ENCODE measurements at regions not wholly inside any gene's neighbourhood (a gene's known extent, or its start where the extent isn't known, plus 50 kb on each side); places are given as distances from the start of the nearest gene placed in this dataset.

DNA sequence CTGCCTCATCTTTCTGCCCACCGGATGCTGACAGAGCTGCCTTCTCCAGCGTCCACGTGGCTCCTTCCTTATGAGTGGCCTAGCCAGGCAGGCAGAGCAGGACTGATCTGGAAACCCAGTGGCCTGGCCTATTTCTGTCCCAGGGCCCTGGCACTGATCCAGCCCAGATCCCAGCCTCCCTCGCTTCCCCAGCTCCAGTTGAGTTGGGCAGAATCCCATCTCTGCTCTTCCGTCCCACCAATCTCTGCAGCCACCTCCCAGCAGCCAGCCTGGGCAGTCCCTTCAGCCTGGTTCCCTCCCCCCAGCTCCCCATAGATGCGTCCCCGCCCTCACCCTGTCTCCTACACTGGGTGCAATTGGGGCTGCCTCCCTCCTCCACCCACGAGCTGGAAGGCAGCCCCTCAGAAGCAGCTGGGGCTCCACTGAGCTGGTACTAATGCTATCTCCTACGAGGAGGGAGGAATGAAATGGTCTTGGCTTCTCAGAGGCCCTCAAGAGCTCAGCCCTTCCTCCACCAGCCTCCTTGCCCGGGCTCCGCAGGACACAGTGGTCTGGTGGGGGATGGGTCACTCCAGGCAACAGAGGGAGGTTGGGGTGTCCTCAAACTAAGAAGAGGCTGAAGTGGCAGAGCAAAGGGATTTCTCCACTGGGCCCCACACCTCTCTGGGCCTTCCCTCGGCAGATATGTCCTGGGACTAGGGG lies 94.2 kb downstream of the PJA1 start:
- no peak overlapping the region for H3K27ac Mint-ChIP-seq
- Histone ChIP-seq H3K27ac (ENCODE audit: low read length) (no peak overlapping the region), H3K27me3 (replicated peaks in 1 of 2; ENCODE audit: control insufficient read depth in 2 of 2, extremely low read depth in 1 of 2, insufficient read depth in 2 of 2, low read length in 1 of 2) (no peaks in the 10 kb centered on the region), H3K36me3 (ENCODE audit: control insufficient read depth in 2 of 2, extremely low read depth in 1 of 2, insufficient read depth in 1 of 2, low read length in 1 of 2) (no peaks in the 10 kb centered on the region), H3K4me3 (ENCODE audit: control insufficient read depth in 1 of 2, extremely low read depth in 1 of 2, low read length in 1 of 2) (no peak overlapping the region), H3K9me3 (no peaks in the 10 kb centered on the region), H3K4me1 (ENCODE audit: control insufficient read depth in 1 of 2, extremely low read depth in 1 of 2, insufficient read depth in 2 of 2, low read length in 2 of 2) (no peaks in the 10 kb centered on the region)
- H3K4me1 Mint-ChIP-seq: no peaks in the 10 kb centered on the region
- no peaks in the 10 kb centered on the region for H3K36me3 Mint-ChIP-seq
- ChIA-PET POLR2A (interaction anchor here in 1 of 2 donors (0.6 kb wide), 1 partner anchor 412 kb away, joined by 3 read pairs; no protein-coding TSS in a partner anchor), CTCF (no interaction called here)
- peaks cover 0 to 3% of the 10 kb centered on the region in 2 donors for H3K27me3 Mint-ChIP-seq
- H3K4me3 Mint-ChIP-seq: no peak overlapping the region
- no peaks in the 10 kb centered on the region for H3K9me3 Mint-ChIP-seq
- WGBS (ENCODE audit: insufficient coverage): 92% methylated on average over 2 of the region's 12 CpGs
- ATAC-seq (replicated peaks in 1 of 4) (no peak), DNase-seq (no peak)

DNA sequence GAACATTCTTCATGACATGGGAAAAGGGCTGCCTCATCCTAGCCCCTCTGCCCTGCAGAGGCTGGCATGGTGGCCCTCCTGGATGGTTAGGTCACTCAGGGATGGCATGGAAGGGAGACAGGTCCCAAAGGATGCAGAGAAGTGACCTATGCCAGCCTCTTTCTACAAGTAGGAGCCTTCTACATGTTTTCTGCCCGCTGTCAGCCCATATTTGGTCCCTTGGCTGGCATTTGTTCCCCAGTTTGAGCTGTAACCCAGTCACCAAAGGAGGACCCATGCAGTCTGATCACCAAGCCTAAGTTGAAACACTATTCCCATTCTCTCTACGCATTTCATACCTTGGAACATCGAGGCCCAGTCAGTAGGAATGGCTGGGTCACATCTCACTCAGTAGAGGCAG lies 95.4 kb downstream of the PJA1 start:
- H3K4me1 Mint-ChIP-seq: no peaks in the 10 kb centered on the region
- no peaks in the 10 kb centered on the region for H3K9me3 Mint-ChIP-seq
- peaks cover 0 to 3% of the 10 kb centered on the region in 2 donors for H3K27me3 Mint-ChIP-seq
- no peaks in the 10 kb centered on the region for H3K4me1 ChIP-seq (ENCODE audit: control insufficient read depth in 1 of 2, extremely low read depth in 1 of 2, insufficient read depth in 2 of 2, low read length in 2 of 2)
- no peaks in the 10 kb centered on the region for H3K36me3 Mint-ChIP-seq
- no peak overlapping the region for H3K27ac Mint-ChIP-seq
- H3K4me3 Mint-ChIP-seq: no peak overlapping the region
- no peak for DNase-seq
- no peaks in the 10 kb centered on the region for H3K9me3 ChIP-seq
- H3K36me3 ChIP-seq (ENCODE audit: control insufficient read depth in 2 of 2, extremely low read depth in 1 of 2, insufficient read depth in 1 of 2, low read length in 1 of 2): no peaks in the 10 kb centered on the region
- H3K4me3 ChIP-seq (ENCODE audit: control insufficient read depth in 1 of 2, extremely low read depth in 1 of 2, low read length in 1 of 2): no peak overlapping the region
- POLR2A ChIA-PET: no interaction called here
- no peak overlapping the region for H3K27ac ChIP-seq (ENCODE audit: low read length)
- ATAC-seq (replicated peaks in 1 of 4): no peak
- H3K27me3 ChIP-seq (replicated peaks in 1 of 2; ENCODE audit: control insufficient read depth in 2 of 2, extremely low read depth in 1 of 2, insufficient read depth in 2 of 2, low read length in 1 of 2): no peaks in the 10 kb centered on the region
- CTCF ChIA-PET: no interaction called here
- no CpG with 5 or more reads among the region's 3 CpGs for WGBS (ENCODE audit: insufficient coverage)

DNA sequence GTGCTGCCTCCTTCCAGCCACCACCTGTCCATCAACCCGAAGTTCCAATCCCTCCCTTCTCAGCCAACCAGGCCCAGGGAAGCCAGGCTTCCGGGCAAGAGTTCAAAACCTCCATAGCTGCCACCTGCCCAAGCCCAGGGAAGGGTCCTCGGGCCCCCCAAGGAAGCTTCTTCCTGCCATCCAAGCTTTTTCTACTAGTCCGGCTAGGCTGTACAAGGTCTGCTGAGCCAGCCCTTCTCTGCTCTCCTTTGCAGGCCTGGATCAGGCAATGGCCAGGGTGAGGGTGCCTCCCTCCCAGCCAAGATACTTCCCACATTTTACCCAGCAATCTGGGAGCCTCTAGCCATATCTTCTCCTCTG lies 96.2 kb downstream of the PJA1 start:
- ATAC-seq (replicated peaks in 1 of 4): no peak
- Mint-ChIP-seq H3K27ac (no peak overlapping the region), H3K4me1 (no peaks in the 10 kb centered on the region), H3K9me3 (no peaks in the 10 kb centered on the region), H3K4me3 (no peak overlapping the region), H3K36me3 (no peaks in the 10 kb centered on the region), H3K27me3 (peaks cover 0 to 3% of the 10 kb centered on the region in 2 donors)
- no peaks in the 10 kb centered on the region for H3K27me3 ChIP-seq (replicated peaks in 1 of 2; ENCODE audit: control insufficient read depth in 2 of 2, extremely low read depth in 1 of 2, insufficient read depth in 2 of 2, low read length in 1 of 2)
- H3K4me1 ChIP-seq (ENCODE audit: control insufficient read depth in 1 of 2, extremely low read depth in 1 of 2, insufficient read depth in 2 of 2, low read length in 2 of 2): no peaks in the 10 kb centered on the region
- CTCF ChIA-PET: interaction anchor here (0.5 to 0.6 kb wide), 3 partner anchors 92 to 321 kb away, joined by 3 to 5 read pairs (median 5); no protein-coding TSS in a partner anchor
- 87% methylated on average over 3 of the region's 4 CpGs for WGBS (ENCODE audit: insufficient coverage)
- no peaks in the 10 kb centered on the region for H3K36me3 ChIP-seq (ENCODE audit: control insufficient read depth in 2 of 2, extremely low read depth in 1 of 2, insufficient read depth in 1 of 2, low read length in 1 of 2)
- no peak overlapping the region for H3K4me3 ChIP-seq (ENCODE audit: control insufficient read depth in 1 of 2, extremely low read depth in 1 of 2, low read length in 1 of 2)
- no peak for DNase-seq
- H3K9me3 ChIP-seq: no peaks in the 10 kb centered on the region
- POLR2A ChIA-PET: no interaction called here
- no peak overlapping the region for H3K27ac ChIP-seq (ENCODE audit: low read length)

DNA sequence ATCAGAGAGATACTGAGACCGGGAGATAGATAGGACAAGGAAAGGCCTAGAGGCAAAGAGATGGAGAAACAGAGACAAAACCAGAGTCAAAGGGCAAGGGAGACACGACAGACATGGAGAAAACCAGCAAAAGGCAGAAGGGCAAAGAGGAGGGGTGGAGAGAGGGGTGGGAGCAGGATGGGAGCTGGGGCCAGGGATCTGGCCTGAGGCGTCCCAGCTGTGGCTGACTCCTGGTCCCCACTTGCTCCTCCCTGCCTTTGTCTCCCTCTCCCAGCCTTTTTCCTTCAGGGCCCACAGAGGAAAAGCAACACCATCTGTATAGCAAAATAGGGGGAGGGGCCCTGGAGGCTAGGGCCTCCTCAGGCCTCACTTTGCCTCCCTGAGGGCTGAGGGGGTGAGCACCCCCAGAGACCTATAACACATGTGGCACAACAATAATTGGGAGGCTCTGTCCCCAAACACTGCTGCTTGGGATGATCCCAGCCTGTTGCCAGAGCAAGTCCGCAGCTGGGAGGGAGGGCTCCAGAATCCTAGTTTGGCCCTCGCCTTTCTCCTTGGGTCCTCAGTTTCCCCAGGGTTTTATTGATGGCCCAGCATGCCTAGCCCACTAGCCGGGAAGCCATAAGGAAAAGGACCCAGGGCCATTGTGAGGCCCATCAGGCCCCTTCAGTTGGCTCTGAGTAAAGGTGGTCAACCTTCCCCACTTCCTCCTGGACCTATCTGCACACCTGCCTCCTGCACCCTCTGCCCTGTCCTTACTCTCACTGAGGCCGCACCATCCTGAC lies 96.8 kb downstream of the PJA1 start:
- CTCF ChIA-PET: interaction anchor here (0.5 to 0.6 kb wide), 3 partner anchors 92 to 322 kb away, joined by 3 to 5 read pairs (median 5); no protein-coding TSS in a partner anchor
- Mint-ChIP-seq H3K4me3 (no peak overlapping the region), H3K27ac (no peak overlapping the region), H3K9me3 (no peaks in the 10 kb centered on the region), H3K4me1 (no peaks in the 10 kb centered on the region), H3K27me3 (peaks cover 0 to 3% of the 10 kb centered on the region in 2 donors), H3K36me3 (no peaks in the 10 kb centered on the region)
- no peaks in the 10 kb centered on the region for H3K27me3 ChIP-seq (replicated peaks in 1 of 2; ENCODE audit: control insufficient read depth in 2 of 2, extremely low read depth in 1 of 2, insufficient read depth in 2 of 2, low read length in 1 of 2)
- ATAC-seq (replicated peaks in 1 of 4) (no peak), DNase-seq (no peak)
- POLR2A ChIA-PET: no interaction called here
- H3K36me3 ChIP-seq (ENCODE audit: control insufficient read depth in 2 of 2, extremely low read depth in 1 of 2, insufficient read depth in 1 of 2, low read length in 1 of 2): no peaks in the 10 kb centered on the region
- H3K27ac ChIP-seq (ENCODE audit: low read length): no peak overlapping the region
- no peaks in the 10 kb centered on the region for H3K9me3 ChIP-seq
- no peaks in the 10 kb centered on the region for H3K4me1 ChIP-seq (ENCODE audit: control insufficient read depth in 1 of 2, extremely low read depth in 1 of 2, insufficient read depth in 2 of 2, low read length in 2 of 2)
- WGBS (ENCODE audit: insufficient coverage): 87% methylated on average over 3 of the region's 7 CpGs
- no peak overlapping the region for H3K4me3 ChIP-seq (ENCODE audit: control insufficient read depth in 1 of 2, extremely low read depth in 1 of 2, low read length in 1 of 2)

DNA sequence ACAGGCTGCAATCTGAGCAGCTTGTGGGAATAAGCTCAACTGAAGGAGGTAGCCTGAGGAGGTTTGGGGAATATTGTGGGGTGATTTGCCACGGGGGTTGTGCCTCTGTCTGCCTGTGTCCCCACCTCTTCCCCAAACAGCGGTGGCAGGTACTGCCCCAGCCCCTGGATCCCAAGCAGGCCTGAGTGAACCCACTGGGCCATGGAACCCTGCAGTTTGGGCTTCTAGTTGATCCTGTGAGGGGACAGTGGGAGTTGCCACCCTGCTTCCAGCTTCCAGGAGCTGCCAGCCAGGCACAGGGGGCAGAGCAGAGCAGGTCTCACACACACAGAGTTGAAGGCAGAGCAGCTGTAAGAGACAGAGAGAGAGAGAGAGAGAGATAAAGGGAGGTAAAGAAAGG lies 97.4 kb downstream of the PJA1 start:
- no peak overlapping the region for H3K4me3 Mint-ChIP-seq
- POLR2A ChIA-PET: no interaction called here
- ATAC-seq (replicated peaks in 1 of 4) (no peak), DNase-seq (no peak)
- Histone ChIP-seq H3K4me1 (ENCODE audit: control insufficient read depth in 1 of 2, extremely low read depth in 1 of 2, insufficient read depth in 2 of 2, low read length in 2 of 2) (no peaks in the 10 kb centered on the region), H3K27ac (ENCODE audit: low read length) (no peak overlapping the region), H3K4me3 (ENCODE audit: control insufficient read depth in 1 of 2, extremely low read depth in 1 of 2, low read length in 1 of 2) (no peak overlapping the region), H3K9me3 (no peaks in the 10 kb centered on the region), H3K36me3 (ENCODE audit: control insufficient read depth in 2 of 2, extremely low read depth in 1 of 2, insufficient read depth in 1 of 2, low read length in 1 of 2) (no peaks in the 10 kb centered on the region), H3K27me3 (replicated peaks in 1 of 2; ENCODE audit: control insufficient read depth in 2 of 2, extremely low read depth in 1 of 2, insufficient read depth in 2 of 2, low read length in 1 of 2) (no peaks in the 10 kb centered on the region)
- no peak overlapping the region for H3K27ac Mint-ChIP-seq
- CTCF ChIA-PET: no interaction called here
- H3K9me3 Mint-ChIP-seq: no peaks in the 10 kb centered on the region
- WGBS (ENCODE audit: insufficient coverage): no CpG with 5 or more reads among the region's 2 CpGs
- no peaks in the 10 kb centered on the region for H3K36me3 Mint-ChIP-seq
- no peaks in the 10 kb centered on the region for H3K4me1 Mint-ChIP-seq
- H3K27me3 Mint-ChIP-seq: peaks cover 0 to 3% of the 10 kb centered on the region in 2 donors

DNA sequence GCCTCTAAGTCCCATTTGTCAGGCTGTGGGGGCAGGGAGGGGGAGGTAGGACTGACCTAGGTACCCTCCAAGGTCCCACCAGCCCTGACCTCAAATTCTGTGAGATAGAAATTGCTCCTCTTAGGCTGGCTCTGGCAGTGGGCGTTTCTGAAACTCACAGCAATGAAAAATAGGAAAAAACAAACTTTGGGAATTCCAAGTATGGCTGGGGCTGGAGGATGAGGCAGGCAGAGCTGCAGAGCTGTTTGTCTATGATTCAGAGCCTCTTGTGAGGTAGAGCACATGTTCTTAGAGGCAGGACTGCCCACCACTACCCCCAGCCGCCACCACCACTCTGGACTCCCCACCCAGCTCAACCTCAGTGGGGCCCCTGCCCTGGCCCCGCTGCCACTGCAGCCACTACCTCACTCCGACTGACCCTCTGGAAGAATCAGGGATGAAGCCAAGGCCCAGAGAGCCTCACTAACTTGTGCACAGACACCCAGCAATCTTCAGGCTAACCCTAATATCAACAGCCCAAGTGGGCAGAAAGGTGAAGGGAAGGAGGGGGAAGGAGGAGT lies 98.2 kb downstream of the PJA1 start:
- Mint-ChIP-seq H3K4me3 (no peak overlapping the region), H3K27me3 (peaks cover 0 to 3% of the 10 kb centered on the region in 2 donors), H3K36me3 (no peaks in the 10 kb centered on the region), H3K27ac (no peak overlapping the region), H3K9me3 (no peaks in the 10 kb centered on the region), H3K4me1 (no peaks in the 10 kb centered on the region)
- CTCF ChIA-PET: no interaction called here
- Histone ChIP-seq H3K9me3 (no peaks in the 10 kb centered on the region), H3K27me3 (replicated peaks in 1 of 2; ENCODE audit: control insufficient read depth in 2 of 2, extremely low read depth in 1 of 2, insufficient read depth in 2 of 2, low read length in 1 of 2) (peaks cover 0 to 1% of the 10 kb centered on the region in 2 experiments), H3K27ac (ENCODE audit: low read length) (no peak overlapping the region), H3K36me3 (ENCODE audit: control insufficient read depth in 2 of 2, extremely low read depth in 1 of 2, insufficient read depth in 1 of 2, low read length in 1 of 2) (no peaks in the 10 kb centered on the region), H3K4me1 (ENCODE audit: control insufficient read depth in 1 of 2, extremely low read depth in 1 of 2, insufficient read depth in 2 of 2, low read length in 2 of 2) (no peaks in the 10 kb centered on the region), H3K4me3 (ENCODE audit: control insufficient read depth in 1 of 2, extremely low read depth in 1 of 2, low read length in 1 of 2) (no peak overlapping the region)
- DNase-seq (peak in 1 of 35 experiments; percentile 2), ATAC-seq (replicated peaks in 1 of 4) (no peak)
- no CpG with 5 or more reads among the region's 4 CpGs for WGBS (ENCODE audit: insufficient coverage)
- POLR2A ChIA-PET: no interaction called here

Measured in T-cell (primary cell).